Left lung (tissue), 4 donors: ENCODE measurements at regions not wholly inside any gene's neighbourhood (a gene's known extent, or its start where the extent isn't known, plus 50 kb on each side); places are given as distances from the start of the nearest gene placed in this dataset.
A peak's percentile ranks its signal among the peaks of the same experiment; 100 is the strongest.
"Not testable (repeated sequence)": the region's sequence is repeated elsewhere in the genome, so short reads cannot be mapped to it uniquely, and the experiment has no call there.

Source experiments
- ATAC-seq: fragments of 200-7000 bp; cut with Tn5 transposase; one replicate; pipeline ENCODE4 v1.9.1; 2020; ENCODE audit warnings: moderate library complexity
- DNase-seq, 4 donors: peaks; one replicate each; pipeline ENCODE4 v3.0.0-alpha.2; 2013 to 2020
- H3K27ac ChIP-seq, 2 donors: fragments of 200-600 bp; sonication (generic) in 1 of 2; one replicate each; pipeline versions ENCODE4 v1.5.0 to v1.8.0; 2020 to 2021
- H3K27me3 ChIP-seq, 2 donors: fragments of 200-600 bp; sonication (generic) in 1 of 2; one replicate each; pipeline versions ENCODE4 v1.5.0 to v1.8.0; 2020 to 2021
- H3K36me3 ChIP-seq, 2 donors: fragments of 200-600 bp; sonication (generic) in 1 of 2; one replicate each; pipeline versions ENCODE4 v1.5.0 to v1.8.0; 2020 to 2021
- H3K4me1 ChIP-seq, 2 donors: fragments of 200-600 bp; one replicate each; pipeline ENCODE4 v1.8.0; 2021
- H3K4me3 ChIP-seq, 2 donors: fragments of 200-600 bp; sonication (generic) in 1 of 2; one replicate each; pipeline versions ENCODE4 v1.5.0 to v1.8.0; 2020 to 2021; ENCODE audit warnings: mild to moderate bottlenecking in 1 of 2
- H3K9me3 ChIP-seq, 2 donors: fragments of 200-600 bp; sonication (generic) in 1 of 2; one replicate each; pipeline versions ENCODE4 v1.5.0 to v1.8.0; 2020 to 2021
- intact Hi-C, 2 donors: fragments of 100-400 bp; cut with DNase I; formaldehyde crosslinking; loops; one replicate each; pipeline versions ENCODE4 v1.11.2 to v1.14.2; 2022
- TF ChIP-seq, protein P1 (sequence below), 2 donors: fragments of 200-600 bp; sonication (generic) in 1 of 2; IDR thresholded peaks; one replicate each; pipeline versions ENCODE4 v1.5.0 to v1.8.0; 2021; ENCODE audit warnings: antibody characterized with exemption in 2 of 2
- donor health status: DM: no; HTN: yes; CAD: no.
- donor health status: DM: no; HTN: no; CAD: no.

DNA sequence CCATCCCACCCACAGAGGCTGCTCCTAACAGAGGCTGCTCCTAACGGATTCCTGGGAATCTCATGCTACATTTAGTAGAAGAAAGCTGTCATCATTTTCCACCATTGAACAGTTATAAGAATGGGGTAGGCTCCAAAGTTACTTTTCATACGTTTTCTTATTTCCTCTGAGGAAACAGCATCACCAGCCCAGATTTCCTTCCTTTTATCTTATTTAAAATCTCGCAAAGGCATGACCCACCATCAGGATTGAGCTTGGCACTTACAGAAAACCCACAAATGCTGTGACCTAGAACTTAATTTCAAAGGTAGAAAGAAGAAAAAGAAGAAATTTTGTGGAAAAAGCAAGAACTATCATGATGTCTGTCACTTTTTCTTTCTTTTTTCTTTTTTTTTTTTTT is 168.0 kb downstream of the LY86 start:
- intact Hi-C loops, result no loop called here
- ATAC-seq, result no peak
- Histone ChIP-seq H3K4me1 (peaks cover 12 to 41% of the 10 kb centered on the region in 2 donors), H3K36me3 (no peaks in the 10 kb centered on the region), H3K9me3 (no peaks in the 10 kb centered on the region), H3K27me3 (no peaks in the 10 kb centered on the region), H3K27ac (no peak overlapping the region), H3K4me3 (no peak overlapping the region)
- no peak for DNase-seq
- TF ChIP-seq, protein P1, sequence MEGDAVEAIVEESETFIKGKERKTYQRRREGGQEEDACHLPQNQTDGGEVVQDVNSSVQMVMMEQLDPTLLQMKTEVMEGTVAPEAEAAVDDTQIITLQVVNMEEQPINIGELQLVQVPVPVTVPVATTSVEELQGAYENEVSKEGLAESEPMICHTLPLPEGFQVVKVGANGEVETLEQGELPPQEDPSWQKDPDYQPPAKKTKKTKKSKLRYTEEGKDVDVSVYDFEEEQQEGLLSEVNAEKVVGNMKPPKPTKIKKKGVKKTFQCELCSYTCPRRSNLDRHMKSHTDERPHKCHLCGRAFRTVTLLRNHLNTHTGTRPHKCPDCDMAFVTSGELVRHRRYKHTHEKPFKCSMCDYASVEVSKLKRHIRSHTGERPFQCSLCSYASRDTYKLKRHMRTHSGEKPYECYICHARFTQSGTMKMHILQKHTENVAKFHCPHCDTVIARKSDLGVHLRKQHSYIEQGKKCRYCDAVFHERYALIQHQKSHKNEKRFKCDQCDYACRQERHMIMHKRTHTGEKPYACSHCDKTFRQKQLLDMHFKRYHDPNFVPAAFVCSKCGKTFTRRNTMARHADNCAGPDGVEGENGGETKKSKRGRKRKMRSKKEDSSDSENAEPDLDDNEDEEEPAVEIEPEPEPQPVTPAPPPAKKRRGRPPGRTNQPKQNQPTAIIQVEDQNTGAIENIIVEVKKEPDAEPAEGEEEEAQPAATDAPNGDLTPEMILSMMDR (IDR thresholded peaks at IDR 0.05), result no peak

GRCh38 chr6:6758546-6758914 is 170.0 kb downstream of the LY86 start:
- intact Hi-C loops, result no loop called here
- TF ChIP-seq, protein P1 (IDR thresholded peaks at IDR 0.05), result no peak

DNA sequence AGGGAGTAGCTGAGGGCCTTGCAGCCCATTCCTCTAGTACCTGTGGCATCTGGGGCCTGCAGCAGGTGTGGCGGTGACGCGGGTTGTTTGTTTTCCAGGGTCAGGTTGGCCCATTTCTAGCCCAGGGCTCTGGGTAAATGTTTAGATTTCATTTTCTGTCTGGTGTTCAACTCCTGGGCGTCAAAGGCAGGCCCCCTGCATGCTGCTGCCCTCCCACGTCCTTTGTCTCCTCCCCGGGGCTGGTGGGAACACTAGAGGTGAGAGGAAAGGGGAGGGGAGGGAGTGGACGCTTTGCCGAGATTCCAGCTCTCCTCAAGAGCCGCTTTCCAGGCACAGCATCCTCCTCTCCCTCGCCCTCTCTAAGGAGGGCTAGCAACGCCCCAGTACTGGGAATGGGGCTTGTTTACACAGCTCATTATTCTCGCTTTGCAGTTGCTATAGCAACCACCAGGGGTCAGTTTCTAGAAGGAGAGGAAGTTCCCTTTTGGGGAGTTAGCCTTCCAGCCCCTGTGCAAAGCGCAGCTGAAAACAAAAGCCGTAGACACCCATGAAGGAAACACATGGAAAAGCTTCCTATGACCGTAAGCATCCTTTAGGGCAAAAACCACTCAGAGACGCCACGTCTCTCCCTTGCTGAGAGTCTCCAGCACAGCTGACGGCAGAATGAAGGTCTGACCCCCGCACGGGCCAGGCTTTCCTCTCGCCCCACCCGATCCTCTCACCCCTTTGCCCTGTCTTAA is 170.6 kb downstream of the LY86 start:
- peak in 3 of 4 donors; percentile 63 to 89 (median 71) for DNase-seq
- ATAC-seq, result peak; percentile 93
- H3K36me3 ChIP-seq, result no peaks in the 10 kb centered on the region
- intact Hi-C loops, result no loop called here
- H3K27ac ChIP-seq, result peak overlapping the region; percentile 31 to 67
- H3K4me3 ChIP-seq, result peak overlapping the region in 1 of 2 donors; percentile 4
- no peaks in the 10 kb centered on the region for H3K9me3 ChIP-seq
- TF ChIP-seq, protein P1 (IDR thresholded peaks at IDR 0.05), result peak; percentile 31 to 71
- H3K4me1 ChIP-seq, result peaks cover 7 to 26% of the 10 kb centered on the region in 2 donors
- no peaks in the 10 kb centered on the region for H3K27me3 ChIP-seq

More at GRCh38 chr6:6758546-6758914, 170.0 kb downstream of the LY86 start:
- Histone ChIP-seq H3K27ac (peak overlapping the region; percentile 31 to 67), H3K4me3 (no peak overlapping the region), H3K9me3 (no peaks in the 10 kb centered on the region), H3K27me3 (no peaks in the 10 kb centered on the region), H3K36me3 (no peaks in the 10 kb centered on the region), H3K4me1 (peaks cover 7 to 26% of the 10 kb centered on the region in 2 donors)
- DNase-seq (no peak), ATAC-seq (no peak)

GRCh38 chr6:6760002-6760401 is 171.5 kb downstream of the LY86 start:
- H3K9me3 ChIP-seq, result no peaks in the 10 kb centered on the region
- H3K36me3 ChIP-seq, result no peaks in the 10 kb centered on the region
- H3K27me3 ChIP-seq, result no peaks in the 10 kb centered on the region
- H3K4me3 ChIP-seq, result no peak overlapping the region
- TF ChIP-seq, protein P1 (IDR thresholded peaks at IDR 0.05), result no peak
- ATAC-seq (no peak), DNase-seq (no peak)
- no peak overlapping the region for H3K27ac ChIP-seq
- intact Hi-C loops, result no loop called here
- peaks cover 7 to 26% of the 10 kb centered on the region in 2 donors for H3K4me1 ChIP-seq

DNA sequence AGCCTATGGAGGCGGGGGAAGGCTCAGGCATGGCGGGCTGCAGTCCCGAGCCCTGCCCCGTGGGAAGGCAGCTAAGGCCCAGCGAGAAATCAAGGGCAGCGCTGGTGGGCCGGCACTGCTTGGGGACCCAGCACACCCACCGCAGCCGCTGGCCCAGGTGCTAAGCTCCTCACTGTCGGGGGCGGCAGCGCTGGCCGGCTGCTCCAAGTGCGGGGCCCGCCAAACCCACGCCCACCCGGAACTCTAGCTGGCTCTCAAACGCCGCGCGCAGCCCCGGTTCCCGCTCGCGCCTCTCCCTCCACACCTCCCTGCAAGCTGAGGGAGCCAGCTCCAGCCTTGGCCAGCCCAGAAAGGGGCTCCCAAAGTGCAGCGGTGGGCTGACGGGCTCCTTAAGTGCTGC is 174.0 kb downstream of the LY86 start:
- DNase-seq, intact Hi-C loops, H3K4me3 ChIP-seq, H3K27me3 ChIP-seq, H3K27ac ChIP-seq, H3K9me3 ChIP-seq, ATAC-seq, H3K36me3 ChIP-seq: not testable (repeated sequence)
- peaks cover 7 to 18% of the 10 kb centered on the region in 2 donors for H3K4me1 ChIP-seq
